ENCODE measurements at regions not wholly inside any gene's neighbourhood (a gene's known extent, or its start where the extent isn't known, plus 50 kb on each side); places are given as distances from the start of the nearest gene placed in this dataset.

GRCh38 chr12:93011100-93011499, 82.0 kb upstream of the EEA1 start:
- no peak for FAIRE-seq
- no peak for DNase-seq (ENCODE audit: insufficient read length, low spot score)

- FAIRE-seq = no peak
- peak; percentile 10 for DNase-seq (ENCODE audit: insufficient read length, low spot score)
Observed at GRCh38 chr12:93015871-93016751, 87.0 kb upstream of the EEA1 start.

GRCh38 chr12:93016752-93017350, 87.8 kb upstream of the EEA1 start:
- DNase-seq (ENCODE audit: insufficient read length, low spot score) (no peak), FAIRE-seq (no peak)

- DNase-seq (ENCODE audit: insufficient read length, low spot score) (no peak), FAIRE-seq (no peak)
Observed at GRCh38 chr12:93018610-93019009, 89.5 kb upstream of the EEA1 start.

- FAIRE-seq = no peak
- DNase-seq (ENCODE audit: insufficient read length, low spot score) = no peak
Observed at GRCh38 chr12:93019212-93019927, 90.3 kb upstream of the EEA1 start.

- FAIRE-seq (no peak), DNase-seq (ENCODE audit: insufficient read length, low spot score) (no peak)
Observed at GRCh38 chr12:93019975-93020630, 91.0 kb upstream of the EEA1 start.

- FAIRE-seq = no peak
- no peak for DNase-seq (ENCODE audit: insufficient read length, low spot score)
Observed at GRCh38 chr12:93020631-93021597, 91.8 kb upstream of the EEA1 start.

- no peak for DNase-seq (ENCODE audit: insufficient read length, low spot score)
Observed at GRCh38 chr12:93022603-93023340, 93.7 kb upstream of the EEA1 start.

GRCh38 chr12:93025145-93026103, 96.3 kb upstream of the EEA1 start:
- DNase-seq (ENCODE audit: insufficient read length, low spot score) = peak; percentile 37

More at GRCh38 chr12:93022603-93023340, 93.7 kb upstream of the EEA1 start:
- FAIRE-seq = no peak

GRCh38 chr12:93027041-93027440, 97.9 kb upstream of the EEA1 start:
- DNase-seq (ENCODE audit: insufficient read length, low spot score) (no peak), FAIRE-seq (no peak)

More at GRCh38 chr12:93025145-93026103, 96.3 kb upstream of the EEA1 start:
- FAIRE-seq = no peak

GRCh38 chr12:93029091-93029490, 100.0 kb upstream of the EEA1 start:
- no peak for FAIRE-seq
- no peak for DNase-seq (ENCODE audit: insufficient read length, low spot score)

GRCh38 chr12:93031028-93031427, 101.9 kb upstream of the EEA1 start:
- DNase-seq (ENCODE audit: insufficient read length, low spot score) = no peak

GRCh38 chr12:93032758-93033157, 103.7 kb upstream of the EEA1 start:
- FAIRE-seq (no peak), DNase-seq (ENCODE audit: insufficient read length, low spot score) (no peak)

More at GRCh38 chr12:93031028-93031427, 101.9 kb upstream of the EEA1 start:
- no peak for FAIRE-seq

- DNase-seq (ENCODE audit: insufficient read length, low spot score) (no peak), FAIRE-seq (no peak)
Observed at GRCh38 chr12:93033948-93034347, 104.9 kb upstream of the EEA1 start.

GRCh38 chr12:93039062-93039461, 110.0 kb upstream of the EEA1 start:
- no peak for FAIRE-seq
- DNase-seq (ENCODE audit: insufficient read length, low spot score) = no peak

GRCh38 chr12:93039930-93040329, 110.8 kb upstream of the EEA1 start:
- DNase-seq (ENCODE audit: insufficient read length, low spot score) (no peak), FAIRE-seq (no peak)

- DNase-seq (ENCODE audit: insufficient read length, low spot score) (no peak), FAIRE-seq (no peak)
Observed at GRCh38 chr12:93040367-93040766, 111.3 kb upstream of the EEA1 start.

- DNase-seq (ENCODE audit: insufficient read length, low spot score) (no peak), FAIRE-seq (no peak)
Observed at GRCh38 chr12:93041416-93041815, 112.3 kb upstream of the EEA1 start.
